Osteoblast (primary cell): ENCODE measurements at regions not wholly inside any gene's neighbourhood (a gene's known extent, or its start where the extent isn't known, plus 50 kb on each side); places are given as distances from the start of the nearest gene placed in this dataset.

Experiments used
- DNase-seq: peaks from one replicate; pipeline ENCODE4 v3.0.0; 2011; ENCODE audit warnings: low spot score, mixed read lengths; ENCODE audit not compliant: insufficient read length; ENCODE audit errors: missing footprints
- H2AFZ ChIP-seq: 2 replicates; pipeline ENCODE4 v1.6.0; 2011; ENCODE audit warnings: mild to moderate bottlenecking, low read length
- H3K27ac ChIP-seq: 2 replicates; pipeline ENCODE4 v1.5.1; 2011; ENCODE audit warnings: mild to moderate bottlenecking, low read depth, low read length, moderate library complexity
- H3K27me3 ChIP-seq: 2 replicates; pipeline ENCODE4 v1.6.0; 2012; ENCODE audit warnings: mild to moderate bottlenecking, control low read depth, inconsistent platforms, low read length, moderate library complexity; ENCODE audit not compliant: insufficient read depth
- H3K36me3 ChIP-seq: 2 replicates; pipeline ENCODE4 v1.5.1; 2011; ENCODE audit warnings: mild to moderate bottlenecking, low read length, control low read depth, moderate library complexity; ENCODE audit not compliant: insufficient read depth
- H3K4me1 ChIP-seq: 2 replicates; pipeline ENCODE4 v1.5.1; 2011; ENCODE audit warnings: mild to moderate bottlenecking, low read length, control low read depth, moderate library complexity; ENCODE audit not compliant: insufficient read depth
- H3K4me2 ChIP-seq: 2 replicates; pipeline ENCODE4 v1.6.0; 2011; ENCODE audit warnings: mild to moderate bottlenecking, low read length; ENCODE audit not compliant: insufficient read depth
- H3K4me3 ChIP-seq: fragments of 200-600 bp; sonication (generic); 3 replicates; pipeline ENCODE4 v1.5.1; 2012; ENCODE audit warnings: mild to moderate bottlenecking, low read length, inconsistent platforms; ENCODE audit not compliant: insufficient read depth
- H3K79me2 ChIP-seq: 2 replicates; pipeline ENCODE4 v1.6.0; 2012; ENCODE audit warnings: mild to moderate bottlenecking, low read length, control low read depth, inconsistent platforms; ENCODE audit not compliant: insufficient read depth
- H3K9me3 ChIP-seq: 2 replicates; pipeline ENCODE4 v1.5.1; 2011; ENCODE audit warnings: low read depth, low read length, control low read depth
- H4K20me1 ChIP-seq: 2 replicates; pipeline ENCODE4 v1.6.0; 2012; ENCODE audit warnings: mild to moderate bottlenecking, low read length, control low read depth; ENCODE audit not compliant: insufficient read depth
- TF ChIP-seq, protein P1 (sequence below): IDR thresholded peaks from 2 replicates; pipeline ENCODE4 v1.5.1; 2011; ENCODE audit warnings: mild to moderate bottlenecking, low read depth, low read length, moderate library complexity; ENCODE audit errors: extremely low read depth

DNA sequence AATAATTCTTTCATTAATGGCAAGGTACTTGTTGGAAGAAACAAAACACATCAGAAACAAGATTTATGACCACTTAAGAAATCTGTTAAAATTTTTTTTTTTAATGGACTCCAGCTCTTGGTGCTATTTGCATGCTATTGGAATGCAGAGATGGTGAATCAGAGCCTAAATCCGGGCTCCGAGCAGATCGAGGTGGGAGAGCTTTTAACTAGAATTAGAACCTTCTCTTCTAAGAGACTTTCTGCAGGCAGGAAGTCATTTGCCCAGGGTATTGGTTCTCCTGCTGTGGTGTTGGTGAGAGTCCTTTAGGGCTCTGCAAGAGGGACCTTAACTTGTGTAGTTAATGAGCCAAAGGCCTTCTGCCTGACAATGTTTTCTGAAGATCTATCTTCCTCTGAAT, 419.4 kb downstream of the SNAPC1 start:
- no peak for DNase-seq
- TF ChIP-seq, protein P1, sequence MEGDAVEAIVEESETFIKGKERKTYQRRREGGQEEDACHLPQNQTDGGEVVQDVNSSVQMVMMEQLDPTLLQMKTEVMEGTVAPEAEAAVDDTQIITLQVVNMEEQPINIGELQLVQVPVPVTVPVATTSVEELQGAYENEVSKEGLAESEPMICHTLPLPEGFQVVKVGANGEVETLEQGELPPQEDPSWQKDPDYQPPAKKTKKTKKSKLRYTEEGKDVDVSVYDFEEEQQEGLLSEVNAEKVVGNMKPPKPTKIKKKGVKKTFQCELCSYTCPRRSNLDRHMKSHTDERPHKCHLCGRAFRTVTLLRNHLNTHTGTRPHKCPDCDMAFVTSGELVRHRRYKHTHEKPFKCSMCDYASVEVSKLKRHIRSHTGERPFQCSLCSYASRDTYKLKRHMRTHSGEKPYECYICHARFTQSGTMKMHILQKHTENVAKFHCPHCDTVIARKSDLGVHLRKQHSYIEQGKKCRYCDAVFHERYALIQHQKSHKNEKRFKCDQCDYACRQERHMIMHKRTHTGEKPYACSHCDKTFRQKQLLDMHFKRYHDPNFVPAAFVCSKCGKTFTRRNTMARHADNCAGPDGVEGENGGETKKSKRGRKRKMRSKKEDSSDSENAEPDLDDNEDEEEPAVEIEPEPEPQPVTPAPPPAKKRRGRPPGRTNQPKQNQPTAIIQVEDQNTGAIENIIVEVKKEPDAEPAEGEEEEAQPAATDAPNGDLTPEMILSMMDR = no peak
- no peaks in the 10 kb centered on the region for H4K20me1 ChIP-seq

GRCh38 chr14:62185078-62185477, 422.9 kb downstream of the SNAPC1 start:
- no peaks in the 10 kb centered on the region for H3K36me3 ChIP-seq
- TF ChIP-seq, protein P1 = no peak
- H3K79me2 ChIP-seq = no peaks in the 10 kb centered on the region
- no peaks in the 10 kb centered on the region for H3K4me1 ChIP-seq
- H3K27ac ChIP-seq = no peak overlapping the region
- H3K9me3 ChIP-seq = no peaks in the 10 kb centered on the region
- H3K4me3 ChIP-seq = no peak overlapping the region
- H4K20me1 ChIP-seq = no peaks in the 10 kb centered on the region
- DNase-seq = no peak
- H3K4me2 ChIP-seq = no peak overlapping the region
- no peak overlapping the region for H2AFZ ChIP-seq
- H3K27me3 ChIP-seq = peaks cover 4% of the 10 kb centered on the region

More for the DNA sequence above, 419.4 kb downstream of the SNAPC1 start:
- H3K27ac ChIP-seq = no peak overlapping the region
- no peak overlapping the region for H2AFZ ChIP-seq
- H3K36me3 ChIP-seq = no peaks in the 10 kb centered on the region
- no peak overlapping the region for H3K4me2 ChIP-seq
- H3K4me3 ChIP-seq = no peak overlapping the region
- H3K79me2 ChIP-seq = no peaks in the 10 kb centered on the region
- H3K27me3 ChIP-seq = peaks cover 4% of the 10 kb centered on the region
- H3K9me3 ChIP-seq = no peaks in the 10 kb centered on the region
- no peaks in the 10 kb centered on the region for H3K4me1 ChIP-seq

- H3K9me3 ChIP-seq = no peaks in the 10 kb centered on the region
- TF ChIP-seq, protein P1 = no peak
- DNase-seq = no peak
- H2AFZ ChIP-seq = no peak overlapping the region
- no peaks in the 10 kb centered on the region for H3K79me2 ChIP-seq
- no peaks in the 10 kb centered on the region for H3K4me1 ChIP-seq
- no peak overlapping the region for H3K4me3 ChIP-seq
- H3K27ac ChIP-seq = no peak overlapping the region
- no peaks in the 10 kb centered on the region for H3K36me3 ChIP-seq
- no peaks in the 10 kb centered on the region for H4K20me1 ChIP-seq
- H3K27me3 ChIP-seq = peaks cover 7% of the 10 kb centered on the region
- H3K4me2 ChIP-seq = no peak overlapping the region
These were observed 425.0 kb downstream of the SNAPC1 start for GRCh38 chr14:62187265-62187664.

DNA sequence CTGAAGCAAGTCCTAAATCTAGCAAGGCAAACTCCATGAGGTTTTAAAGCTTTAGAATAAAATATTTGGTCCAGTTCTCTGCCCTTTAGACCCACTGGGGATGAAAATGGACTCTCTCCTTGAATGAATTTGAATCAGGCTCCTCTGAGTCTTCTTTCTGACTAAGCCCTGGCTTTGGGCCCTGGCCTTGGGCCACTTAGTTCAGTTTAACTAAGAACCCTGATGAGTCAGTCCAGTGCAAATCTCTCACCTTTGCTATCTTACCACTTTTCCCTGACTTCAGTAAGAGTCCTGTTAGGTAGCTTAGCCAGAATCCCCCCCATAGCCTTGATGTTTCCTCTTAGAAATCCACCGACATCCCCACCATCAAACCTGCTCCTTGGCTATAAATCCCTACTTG, 427.5 kb downstream of the SNAPC1 start:
- DNase-seq = peak; percentile 47
- Histone ChIP-seq H3K4me1 (no peaks in the 10 kb centered on the region), H2AFZ (no peak overlapping the region), H3K27me3 (peaks cover 7% of the 10 kb centered on the region), H3K4me2 (no peak overlapping the region), H3K79me2 (no peaks in the 10 kb centered on the region), H3K9me3 (no peaks in the 10 kb centered on the region), H3K36me3 (no peaks in the 10 kb centered on the region), H3K27ac (no peak overlapping the region), H3K4me3 (no peak overlapping the region), H4K20me1 (no peaks in the 10 kb centered on the region)
- TF ChIP-seq, protein P1 = no peak
